H1 (cell line): ENCODE measurements at regions not wholly inside any gene's neighbourhood (a gene's known extent, or its start where the extent isn't known, plus 50 kb on each side); places are given as distances from the start of the nearest gene placed in this dataset.

Source experiments
- CTCF ChIA-PET: fragments of 300-600 bp; sonication (Branson Sonifier 250); formaldehyde crosslinking; loops from one replicate; lab custom pipeline; 2021; ENCODE audit not compliant: partially characterized antibody; lab: Charles Lee
- POLR2A ChIA-PET: fragments of 300-600 bp; sonication (Branson Sonifier 250); formaldehyde crosslinking; loops from one replicate; lab custom pipeline; 2021; ENCODE audit warnings: inconsistent platforms; ENCODE audit not compliant: partially characterized antibody; lab: Charles Lee
- DNase-seq, 2 experiments: peaks; one replicate each; pipeline versions ENCODE4 v3.0.0 to v3.0.0-alpha.2; 2010 to 2022; ENCODE audit warnings: low spot score in 2 of 2, low read depth in 1 of 2, mixed read lengths in 1 of 2
- FAIRE-seq: peaks from 2 replicates; lab custom pipeline; 2011; peaks lifted over from hg19 to GRCh38; lab: Jason Lieb, UNC
- H2AFZ ChIP-seq: 2 replicates; pipeline ENCODE4 v1.8.1; 2012; ENCODE audit warnings: low read length, inconsistent platforms
- H2AK5ac ChIP-seq: 2 replicates; pipeline ENCODE4 v1.6.1; 2013; ENCODE audit warnings: low read depth, low read length
- H2BK120ac ChIP-seq: replicated peaks from 2 replicates; pipeline ENCODE3; 2013; ENCODE audit warnings: low read depth, low read length, inconsistent platforms
- H2BK12ac ChIP-seq: 2 replicates; pipeline ENCODE4 v1.6.1; 2013; ENCODE audit warnings: low read depth, low read length
- H2BK15ac ChIP-seq: 2 replicates; pipeline ENCODE4 v1.6.1; 2013; ENCODE audit warnings: low read length
- H2BK20ac ChIP-seq: 2 replicates; pipeline ENCODE4 v1.6.1; 2013; ENCODE audit warnings: low read length
- H2BK5ac ChIP-seq: 2 replicates; pipeline ENCODE4 v1.6.1; 2013; ENCODE audit warnings: low read depth, low read length
- H3K14ac ChIP-seq: 2 replicates; pipeline ENCODE4 v1.6.1; 2013; ENCODE audit warnings: inconsistent platforms; ENCODE audit not compliant: insufficient read length
- H3K18ac ChIP-seq: 2 replicates; pipeline ENCODE4 v1.6.1; 2013; ENCODE audit warnings: low read length; ENCODE audit errors: extremely low read depth
- H3K23ac ChIP-seq: 2 replicates; pipeline ENCODE4 v1.6.1; 2013; ENCODE audit warnings: inconsistent platforms; ENCODE audit not compliant: insufficient read length
- H3K23me2 ChIP-seq: 2 replicates; pipeline ENCODE4 v1.6.1; 2013; ENCODE audit warnings: low read depth, low read length
- H3K27ac ChIP-seq: 2 replicates; pipeline ENCODE4 v1.6.1; 2011; ENCODE audit warnings: low read depth, low read length, inconsistent platforms
- H3K27me3 ChIP-seq, 4 experiments: replicated peaks in 1 of 4; 1 replicate in 1 of 4; 2 replicates in 3 of 4; pipeline versions ENCODE4 v1.6.1 to v1.8.1; 2011 to 2013; ENCODE audit warnings: low read length in 3 of 4, mild to moderate bottlenecking in 3 of 4, inconsistent platforms in 2 of 4, mixed read lengths in 2 of 4, moderate library complexity in 1 of 4; ENCODE audit not compliant: control insufficient read depth in 3 of 4, insufficient read depth in 3 of 4; ENCODE audit errors: extremely low read depth in 1 of 4
- H3K36me3 ChIP-seq, 4 experiments: 2 replicates each; pipeline versions ENCODE4 v1.6.1 to v1.8.1; 2011 to 2013; ENCODE audit warnings: mild to moderate bottlenecking in 4 of 4, low read length in 3 of 4, moderate library complexity in 2 of 4, control low read depth in 1 of 4, inconsistent platforms in 1 of 4; ENCODE audit not compliant: insufficient read depth in 4 of 4, control insufficient read depth in 2 of 4
- H3K4ac ChIP-seq: replicated peaks from 2 replicates; pipeline ENCODE3; 2013; ENCODE audit warnings: low read length, low read depth, mixed read lengths, inconsistent platforms; ENCODE audit not compliant: insufficient read length
- H3K4me1 ChIP-seq, 4 experiments: replicated peaks in 1 of 4; 1 replicate in 1 of 4; 2 replicates in 3 of 4; pipeline versions ENCODE4 v1.6.1 to v1.8.1; 2011 to 2013; ENCODE audit warnings: low read length in 3 of 4, inconsistent platforms in 2 of 4, mixed read lengths in 1 of 4; ENCODE audit not compliant: insufficient read depth in 4 of 4, control insufficient read depth in 3 of 4
- H3K4me2 ChIP-seq, 2 experiments: 2 replicates each; pipeline versions ENCODE4 v1.6.1 to v1.8.1; 2011 to 2013; ENCODE audit warnings: low read depth in 2 of 2, low read length in 2 of 2, control low read depth in 1 of 2, inconsistent platforms in 1 of 2, mild to moderate bottlenecking in 1 of 2; ENCODE audit not compliant: insufficient read depth in 1 of 2
- H3K4me3 ChIP-seq, 4 experiments: fragments of 200-600, 300-600 bp in 1 of 4; sonication (generic), shearing (Covaris generic), sonication (Bioruptor Twin) in 1 of 4; 2 replicates each; pipeline versions ENCODE4 v1.5.1 to v1.8.1; 2011 to 2016; ENCODE audit warnings: low read length in 4 of 4, low read depth in 3 of 4, control low read depth in 2 of 4, inconsistent platforms in 2 of 4, mild to moderate bottlenecking in 2 of 4, mixed read lengths in 1 of 4, moderate library complexity in 1 of 4; ENCODE audit not compliant: insufficient read depth in 2 of 4; ENCODE audit errors: extremely low read depth in 1 of 4
- H3K56ac ChIP-seq: replicated peaks from 2 replicates; pipeline ENCODE3; 2013; ENCODE audit warnings: low read depth, mild to moderate bottlenecking, mixed read lengths, low read length, inconsistent platforms; ENCODE audit not compliant: insufficient read length
- H3K79me1 ChIP-seq: 2 replicates; pipeline ENCODE4 v1.6.1; 2013; ENCODE audit warnings: low read depth, low read length, control low read depth
- H3K79me2 ChIP-seq, 2 experiments: 2 replicates each; pipeline versions ENCODE4 v1.6.1 to v1.8.1; 2012 to 2013; ENCODE audit warnings: low read length in 2 of 2, mild to moderate bottlenecking in 2 of 2, inconsistent platforms in 1 of 2; ENCODE audit not compliant: insufficient read depth in 2 of 2, control insufficient read depth in 1 of 2
- H3K9ac ChIP-seq, 4 experiments: replicated peaks in 1 of 4; 1 replicate in 1 of 4; 2 replicates in 3 of 4; pipeline versions ENCODE4 v1.6.1 to v1.8.1; 2011 to 2013; ENCODE audit warnings: low read depth in 3 of 4, low read length in 3 of 4, control low read depth in 2 of 4, mild to moderate bottlenecking in 2 of 4, moderate library complexity in 2 of 4, inconsistent platforms in 1 of 4; ENCODE audit errors: extremely low read depth in 1 of 4
- H3K9me3 ChIP-seq, 2 experiments: 2 replicates each; pipeline versions ENCODE4 v1.6.1 to v1.8.1; 2012 to 2013; ENCODE audit warnings: mild to moderate bottlenecking in 2 of 2, moderate library complexity in 2 of 2, control low read depth in 1 of 2, inconsistent platforms in 1 of 2, low read depth in 1 of 2, low read length in 1 of 2, mixed read lengths in 1 of 2; ENCODE audit not compliant: insufficient read depth in 2 of 2
- H4K20me1 ChIP-seq, 2 experiments: replicated peaks in 1 of 2; 2 replicates each; pipeline versions ENCODE3 to v1.8.1; 2011 to 2013; ENCODE audit warnings: inconsistent platforms in 2 of 2, low read length in 2 of 2, mild to moderate bottlenecking in 1 of 2; ENCODE audit not compliant: insufficient read depth in 2 of 2, control insufficient read depth in 1 of 2
- H4K5ac ChIP-seq: 2 replicates; pipeline ENCODE4 v1.6.1; 2013; ENCODE audit warnings: low read length, low read depth, mixed read lengths, inconsistent platforms; ENCODE audit not compliant: insufficient read length
- H4K8ac ChIP-seq: 2 replicates; pipeline ENCODE4 v1.8.0; 2013; ENCODE audit warnings: mild to moderate bottlenecking, moderate library complexity, low read length, inconsistent platforms; ENCODE audit not compliant: insufficient read depth; ENCODE audit errors: extremely low read depth
- H4K91ac ChIP-seq: replicated peaks from 2 replicates; pipeline ENCODE3; 2013; ENCODE audit warnings: low read length, mixed read lengths, inconsistent platforms; ENCODE audit not compliant: insufficient read length
- EGR1 ChIP-seq: IDR thresholded peaks from 2 replicates; pipeline ENCODE4 v1.6.1; 2011; ENCODE audit warnings: low read depth, low read length, borderline replicate concordance
- POLR2AphosphoS5 ChIP-seq: IDR thresholded peaks from 2 replicates; pipeline ENCODE4 v1.6.1; 2011; ENCODE audit warnings: low read depth, low read length
- RNF2 ChIP-seq: fragments of 200-900, 300-1000 bp; sonication (generic); IDR thresholded peaks from 2 replicates; pipeline ENCODE4 v1.7.1; 2016; ENCODE audit warnings: borderline replicate concordance, low read depth, mild to moderate bottlenecking, antibody characterized with exemption, low read length; ENCODE audit not compliant: poor library complexity, severe bottlenecking; ENCODE audit errors: missing control alignments
- RXRA ChIP-seq: IDR thresholded peaks from 2 replicates; pipeline ENCODE4 v1.6.1; 2011; ENCODE audit warnings: low read depth, mild to moderate bottlenecking, low read length, moderate library complexity; ENCODE audit not compliant: insufficient read depth
- TBP ChIP-seq: IDR thresholded peaks from 2 replicates; pipeline ENCODE4 v1.6.1; 2011; ENCODE audit warnings: low read depth, low read length, improper control_type of control experiment
- TEAD4 ChIP-seq: IDR thresholded peaks from 2 replicates; pipeline ENCODE4 v1.6.1; 2012; ENCODE audit warnings: low read depth, low read length, inconsistent platforms, mixed read lengths
- WGBS, 2 experiments: shearing (Covaris generic) in 1 of 2; methylation state at CpG; one replicate each; pipeline versions ENCODE4 v1.1.6 to v1.1.7; 2013 to 2015; ENCODE audit warnings: low lambda C conversion rate in 2 of 2, mixed read lengths in 2 of 2, inconsistent platforms in 1 of 2, low coverage in 1 of 2, missing lambda C conversion rate in 1 of 2; ENCODE audit not compliant: insufficient replicate concordance in 2 of 2, insufficient coverage in 1 of 2, insufficient read length in 1 of 2; ENCODE audit errors: extremely low coverage in 1 of 2, missing lambda C conversion rate in 1 of 2; 5-methylcytosine and 5-hydroxymethylcytosine counted together
- TF ChIP-seq, protein P1 (sequence below): IDR thresholded peaks from 2 replicates; pipeline ENCODE4 v1.6.1; 2012; ENCODE audit warnings: low read length, inconsistent platforms

DNA sequence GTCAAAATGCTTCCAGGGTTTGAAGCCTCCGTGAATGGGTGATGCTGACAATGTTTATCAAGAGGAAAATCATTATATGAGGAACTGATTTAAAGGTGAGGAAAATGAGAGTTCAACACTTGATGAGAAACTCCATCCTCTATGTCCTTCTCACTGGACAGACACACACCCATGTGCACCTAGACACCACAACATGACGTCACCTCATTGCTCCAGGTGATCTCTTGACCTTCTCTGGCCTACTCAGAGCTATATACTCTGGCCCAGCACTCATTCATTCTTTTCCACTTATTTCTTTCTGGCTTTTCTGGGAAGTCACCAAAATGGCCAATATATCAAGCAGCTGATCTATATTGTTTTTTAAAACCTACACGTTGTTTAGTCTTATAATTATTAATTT lies 778.7 kb upstream of the PCDH20 start:
- Histone ChIP-seq H4K8ac (no peak overlapping the region), H2BK12ac (no peak overlapping the region), H3K14ac (no peak overlapping the region), H3K36me3 (no peaks in the 10 kb centered on the region), H3K4me2 (no peak overlapping the region), H2BK15ac (no peak overlapping the region), H3K27ac (no peak overlapping the region), H3K79me1 (no peaks in the 10 kb centered on the region), H3K4me3 (no peak overlapping the region), H3K4ac (no peak overlapping the region), H4K5ac (no peak overlapping the region), H3K9ac (no peak overlapping the region), H3K27me3 (no peaks in the 10 kb centered on the region), H4K91ac (no peak overlapping the region), H3K79me2 (no peaks in the 10 kb centered on the region), H3K4me1 (no peaks in the 10 kb centered on the region), H2BK120ac (no peak overlapping the region), H3K9me3 (no peaks in the 10 kb centered on the region; a peak in 1 of 4 replicates), H3K23ac (no peak overlapping the region), H3K56ac (no peak overlapping the region), H2AK5ac (no peak overlapping the region), H3K18ac (no peak overlapping the region), H2BK20ac (no peak overlapping the region), H3K23me2 (no peaks in the 10 kb centered on the region), H2BK5ac (no peak overlapping the region), H2AFZ (no peak overlapping the region), H4K20me1 (no peaks in the 10 kb centered on the region)
- FAIRE-seq, result no peak
- CTCF ChIA-PET, result no interaction called here
- TF ChIP-seq TBP (no peak), EGR1 (no peak), RXRA (no peak), RNF2 (no peak), POLR2AphosphoS5 (no peak), TEAD4 (no peak)
- TF ChIP-seq, protein P1, sequence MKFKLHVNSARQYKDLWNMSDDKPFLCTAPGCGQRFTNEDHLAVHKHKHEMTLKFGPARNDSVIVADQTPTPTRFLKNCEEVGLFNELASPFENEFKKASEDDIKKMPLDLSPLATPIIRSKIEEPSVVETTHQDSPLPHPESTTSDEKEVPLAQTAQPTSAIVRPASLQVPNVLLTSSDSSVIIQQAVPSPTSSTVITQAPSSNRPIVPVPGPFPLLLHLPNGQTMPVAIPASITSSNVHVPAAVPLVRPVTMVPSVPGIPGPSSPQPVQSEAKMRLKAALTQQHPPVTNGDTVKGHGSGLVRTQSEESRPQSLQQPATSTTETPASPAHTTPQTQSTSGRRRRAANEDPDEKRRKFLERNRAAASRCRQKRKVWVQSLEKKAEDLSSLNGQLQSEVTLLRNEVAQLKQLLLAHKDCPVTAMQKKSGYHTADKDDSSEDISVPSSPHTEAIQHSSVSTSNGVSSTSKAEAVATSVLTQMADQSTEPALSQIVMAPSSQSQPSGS, result no peak
- no peak for DNase-seq
- POLR2A ChIA-PET, result no interaction called here
- WGBS, 2 experiments, result 91% methylated on average over 3 of the region's 3 CpGs; no CpG with 5 or more reads in 1 of the 2 experiments
